GM12891 (cell line): ENCODE measurements at regions not wholly inside any gene's neighbourhood (a gene's known extent, or its start where the extent isn't known, plus 50 kb on each side); places are given as distances from the start of the nearest gene placed in this dataset.

Source experiments
- POLR2A ChIP-seq: IDR thresholded peaks from 2 replicates; pipeline ENCODE4 v1.6.1; 2011; ENCODE audit warnings: low read depth, low read length, control low read depth
- POLR2AphosphoS5 ChIP-seq: IDR thresholded peaks from 2 replicates; pipeline ENCODE4 v1.6.1; 2011; ENCODE audit warnings: low read depth, low read length, control low read depth
- TAF1 ChIP-seq: IDR thresholded peaks from 2 replicates; pipeline ENCODE4 v1.6.1; 2011; ENCODE audit warnings: low read depth, low read length, control low read depth

DNA sequence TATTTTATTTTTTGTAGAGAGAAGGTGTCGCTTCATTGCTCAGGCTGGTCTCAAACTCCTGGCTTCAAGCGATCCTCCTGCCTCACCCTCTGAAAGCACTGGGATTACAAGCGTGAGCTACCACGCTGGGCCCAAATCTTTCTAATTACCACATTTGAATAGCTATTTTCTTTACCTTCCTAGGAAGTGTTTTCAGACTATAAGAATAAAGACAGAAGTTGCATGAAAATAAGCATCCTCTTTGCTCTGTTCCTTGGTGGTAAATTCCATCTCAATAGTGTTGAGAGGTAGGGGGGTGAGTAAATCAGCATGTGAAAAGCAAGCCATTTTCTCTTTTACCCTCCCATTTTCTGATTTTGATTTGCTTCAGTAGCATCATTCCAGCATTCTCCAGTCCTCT is 122.4 kb downstream of the LARP7 start:
- TF ChIP-seq POLR2A (no peak), POLR2AphosphoS5 (no peak), TAF1 (no peak)
